ENCODE measurements at regions not wholly inside any gene's neighbourhood (a gene's known extent, or its start where the extent isn't known, plus 50 kb on each side); places are given as distances from the start of the nearest gene placed in this dataset.

- H3K27me3 ChIP-seq (ENCODE audit: control insufficient read depth in 2 of 2, insufficient read depth in 2 of 2, low read length in 2 of 2), result peaks cover 4 to 19% of the 10 kb centered on the region in 2 experiments; a peak in 4 of 5 replicates
- H3K4me1 ChIP-seq (replicated peaks in 1 of 2; ENCODE audit: control insufficient read depth in 2 of 2, insufficient read depth in 2 of 2, low read length in 2 of 2), result no peaks in the 10 kb centered on the region
- ChIA-PET CTCF (ENCODE audit: low intra/inter-chr PET ratio) (no interaction called here), POLR2A (interaction anchor here (0.6 kb wide), 1 partner anchor 31 kb away, joined by 3 read pairs; no protein-coding TSS in a partner anchor)
- H3K4me3 ChIP-seq, result no peak overlapping the region
- no peaks in the 10 kb centered on the region for H3K79me2 ChIP-seq (ENCODE audit: control insufficient read depth, insufficient read depth, low read length)
- WGBS (ENCODE audit: insufficient coverage, low coverage, missing lambda C conversion rate), result 0% methylated on average over 1 of the region's 1 CpG
- no peaks in the 10 kb centered on the region for H3K9me3 ChIP-seq (replicated peaks; ENCODE audit: control insufficient read depth, insufficient read depth, low read depth, low read length)
- H3K9me1 ChIP-seq (ENCODE audit: control insufficient read depth, insufficient read depth, low read length), result no peaks in the 10 kb centered on the region
- no peaks in the 10 kb centered on the region for H3K36me3 ChIP-seq (ENCODE audit: control insufficient read depth, insufficient read depth, low read length)
- no peak overlapping the region for H3K27ac ChIP-seq (ENCODE audit: extremely low read depth, low read depth, low read length)
- intact Hi-C loops (cut with micrococcal nuclease) (no loop called here), in situ Hi-C loops (cut with MboI) (no loop called here)
- ATAC-seq (no peak), FAIRE-seq (no peak), DNase-seq (ENCODE audit: extremely low read depth in 1 of 4, low spot score in 3 of 4) (no peak)
- no TSS peak for BruUV-seq (replicated peaks)
- H4K20me1 ChIP-seq (replicated peaks; ENCODE audit: control insufficient read depth, insufficient read depth, low read length), result no peaks in the 10 kb centered on the region
- H3K4me2 ChIP-seq (ENCODE audit: insufficient read depth, low read length), result no peak overlapping the region
- no peak overlapping the region for H2AFZ ChIP-seq (ENCODE audit: low read depth, low read length)
- H3K9ac ChIP-seq (ENCODE audit: insufficient read depth in 1 of 2, low read depth in 2 of 2, low read length in 2 of 2), result no peak overlapping the region
- TF ChIP-seq, protein P1, sequence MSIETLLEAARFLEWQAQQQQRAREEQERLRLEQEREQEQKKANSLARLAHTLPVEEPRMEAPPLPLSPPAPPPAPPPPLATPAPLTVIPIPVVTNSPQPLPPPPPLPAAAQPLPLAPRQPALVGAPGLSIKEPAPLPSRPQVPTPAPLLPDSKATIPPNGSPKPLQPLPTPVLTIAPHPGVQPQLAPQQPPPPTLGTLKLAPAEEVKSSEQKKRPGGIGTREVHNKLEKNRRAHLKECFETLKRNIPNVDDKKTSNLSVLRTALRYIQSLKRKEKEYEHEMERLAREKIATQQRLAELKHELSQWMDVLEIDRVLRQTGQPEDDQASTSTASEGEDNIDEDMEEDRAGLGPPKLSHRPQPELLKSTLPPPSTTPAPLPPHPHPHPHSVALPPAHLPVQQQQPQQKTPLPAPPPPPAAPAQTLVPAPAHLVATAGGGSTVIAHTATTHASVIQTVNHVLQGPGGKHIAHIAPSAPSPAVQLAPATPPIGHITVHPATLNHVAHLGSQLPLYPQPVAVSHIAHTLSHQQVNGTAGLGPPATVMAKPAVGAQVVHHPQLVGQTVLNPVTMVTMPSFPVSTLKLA (conservative IDR thresholded peaks at IDR 0.05), result no peak
- TF ChIP-seq SPI1 (IDR thresholded peaks at IDR 0.05; ENCODE audit: borderline replicate concordance, low read depth, low read length) (no peak), ZNF311 (CRISPR knock-in tag; IDR thresholded peaks at IDR 0.05) (no peak), RCOR1 (IDR thresholded peaks at IDR 0.05; ENCODE audit: borderline replicate concordance in 1 of 2, low read depth in 2 of 2, low read length in 2 of 2) (no peak), ZNF830 (CRISPR knock-in tag; IDR thresholded peaks at IDR 0.05) (no peak), SMARCC2 (IDR thresholded peaks at IDR 0.05; ENCODE audit: low read depth) (no peak), STAT5A (IDR thresholded peaks at IDR 0.05; ENCODE audit: borderline replicate concordance, low read length) (no peak), RB1 (IDR thresholded peaks at IDR 0.05; ENCODE audit: low read depth) (no peak)
- TF ChIP-seq, protein P2, sequence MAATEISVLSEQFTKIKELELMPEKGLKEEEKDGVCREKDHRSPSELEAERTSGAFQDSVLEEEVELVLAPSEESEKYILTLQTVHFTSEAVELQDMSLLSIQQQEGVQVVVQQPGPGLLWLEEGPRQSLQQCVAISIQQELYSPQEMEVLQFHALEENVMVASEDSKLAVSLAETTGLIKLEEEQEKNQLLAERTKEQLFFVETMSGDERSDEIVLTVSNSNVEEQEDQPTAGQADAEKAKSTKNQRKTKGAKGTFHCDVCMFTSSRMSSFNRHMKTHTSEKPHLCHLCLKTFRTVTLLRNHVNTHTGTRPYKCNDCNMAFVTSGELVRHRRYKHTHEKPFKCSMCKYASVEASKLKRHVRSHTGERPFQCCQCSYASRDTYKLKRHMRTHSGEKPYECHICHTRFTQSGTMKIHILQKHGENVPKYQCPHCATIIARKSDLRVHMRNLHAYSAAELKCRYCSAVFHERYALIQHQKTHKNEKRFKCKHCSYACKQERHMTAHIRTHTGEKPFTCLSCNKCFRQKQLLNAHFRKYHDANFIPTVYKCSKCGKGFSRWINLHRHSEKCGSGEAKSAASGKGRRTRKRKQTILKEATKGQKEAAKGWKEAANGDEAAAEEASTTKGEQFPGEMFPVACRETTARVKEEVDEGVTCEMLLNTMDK (IDR thresholded peaks at IDR 0.05; ENCODE audit: borderline replicate concordance, insufficient read depth, low read depth, low read length, poor library complexity, severe bottlenecking), result no peak
- TF ChIP-seq, protein P3, sequence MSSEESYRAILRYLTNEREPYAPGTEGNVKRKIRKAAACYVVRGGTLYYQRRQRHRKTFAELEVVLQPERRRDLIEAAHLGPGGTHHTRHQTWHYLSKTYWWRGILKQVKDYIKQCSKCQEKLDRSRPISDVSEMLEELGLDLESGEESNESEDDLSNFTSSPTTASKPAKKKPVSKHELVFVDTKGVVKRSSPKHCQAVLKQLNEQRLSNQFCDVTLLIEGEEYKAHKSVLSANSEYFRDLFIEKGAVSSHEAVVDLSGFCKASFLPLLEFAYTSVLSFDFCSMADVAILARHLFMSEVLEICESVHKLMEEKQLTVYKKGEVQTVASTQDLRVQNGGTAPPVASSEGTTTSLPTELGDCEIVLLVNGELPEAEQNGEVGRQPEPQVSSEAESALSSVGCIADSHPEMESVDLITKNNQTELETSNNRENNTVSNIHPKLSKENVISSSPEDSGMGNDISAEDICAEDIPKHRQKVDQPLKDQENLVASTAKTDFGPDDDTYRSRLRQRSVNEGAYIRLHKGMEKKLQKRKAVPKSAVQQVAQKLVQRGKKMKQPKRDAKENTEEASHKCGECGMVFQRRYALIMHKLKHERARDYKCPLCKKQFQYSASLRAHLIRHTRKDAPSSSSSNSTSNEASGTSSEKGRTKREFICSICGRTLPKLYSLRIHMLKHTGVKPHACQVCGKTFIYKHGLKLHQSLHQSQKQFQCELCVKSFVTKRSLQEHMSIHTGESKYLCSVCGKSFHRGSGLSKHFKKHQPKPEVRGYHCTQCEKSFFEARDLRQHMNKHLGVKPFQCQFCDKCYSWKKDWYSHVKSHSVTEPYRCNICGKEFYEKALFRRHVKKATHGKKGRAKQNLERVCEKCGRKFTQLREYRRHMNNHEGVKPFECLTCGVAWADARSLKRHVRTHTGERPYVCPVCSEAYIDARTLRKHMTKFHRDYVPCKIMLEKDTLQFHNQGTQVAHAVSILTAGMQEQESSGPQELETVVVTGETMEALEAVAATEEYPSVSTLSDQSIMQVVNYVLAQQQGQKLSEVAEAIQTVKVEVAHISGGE (CRISPR knock-in tag; IDR thresholded peaks at IDR 0.05), result no peak
- TF ChIP-seq, protein P4, sequence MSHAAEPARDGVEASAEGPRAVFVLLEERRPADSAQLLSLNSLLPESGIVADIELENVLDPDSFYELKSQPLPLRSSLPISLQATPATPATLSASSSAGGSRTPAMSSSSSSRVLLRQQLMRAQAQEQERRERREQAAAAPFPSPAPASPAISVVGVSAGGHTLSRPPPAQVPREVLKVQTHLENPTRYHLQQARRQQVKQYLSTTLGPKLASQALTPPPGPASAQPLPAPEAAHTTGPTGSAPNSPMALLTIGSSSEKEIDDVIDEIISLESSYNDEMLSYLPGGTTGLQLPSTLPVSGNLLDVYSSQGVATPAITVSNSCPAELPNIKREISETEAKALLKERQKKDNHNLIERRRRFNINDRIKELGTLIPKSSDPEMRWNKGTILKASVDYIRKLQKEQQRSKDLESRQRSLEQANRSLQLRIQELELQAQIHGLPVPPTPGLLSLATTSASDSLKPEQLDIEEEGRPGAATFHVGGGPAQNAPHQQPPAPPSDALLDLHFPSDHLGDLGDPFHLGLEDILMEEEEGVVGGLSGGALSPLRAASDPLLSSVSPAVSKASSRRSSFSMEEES (CRISPR knock-in tag; IDR thresholded peaks at IDR 0.05), result no peak
- TF ChIP-seq, protein P5, sequence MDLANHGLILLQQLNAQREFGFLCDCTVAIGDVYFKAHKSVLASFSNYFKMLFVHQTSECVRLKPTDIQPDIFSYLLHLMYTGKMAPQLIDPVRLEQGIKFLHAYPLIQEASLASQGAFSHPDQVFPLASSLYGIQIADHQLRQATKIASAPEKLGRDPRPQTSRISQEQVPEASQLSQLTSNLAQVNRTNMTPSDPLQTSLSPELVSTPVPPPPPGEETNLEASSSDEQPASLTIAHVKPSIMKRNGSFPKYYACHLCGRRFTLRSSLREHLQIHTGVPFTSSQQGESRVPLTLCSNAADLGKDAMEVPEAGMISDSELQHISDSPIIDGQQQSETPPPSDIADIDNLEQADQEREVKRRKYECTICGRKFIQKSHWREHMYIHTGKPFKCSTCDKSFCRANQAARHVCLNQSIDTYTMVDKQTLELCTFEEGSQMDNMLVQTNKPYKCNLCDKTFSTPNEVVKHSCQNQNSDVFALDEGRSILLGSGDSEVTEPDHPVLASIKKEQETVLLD (IDR thresholded peaks at IDR 0.05), result no peak
Observed at GRCh38 chr6:40764726-40765125, 177.6 kb upstream of the LRFN2 start.
